ENCODE measurements at regions not wholly inside any gene's neighbourhood (a gene's known extent, or its start where the extent isn't known, plus 50 kb on each side); places are given as distances from the start of the nearest gene placed in this dataset.

DNA sequence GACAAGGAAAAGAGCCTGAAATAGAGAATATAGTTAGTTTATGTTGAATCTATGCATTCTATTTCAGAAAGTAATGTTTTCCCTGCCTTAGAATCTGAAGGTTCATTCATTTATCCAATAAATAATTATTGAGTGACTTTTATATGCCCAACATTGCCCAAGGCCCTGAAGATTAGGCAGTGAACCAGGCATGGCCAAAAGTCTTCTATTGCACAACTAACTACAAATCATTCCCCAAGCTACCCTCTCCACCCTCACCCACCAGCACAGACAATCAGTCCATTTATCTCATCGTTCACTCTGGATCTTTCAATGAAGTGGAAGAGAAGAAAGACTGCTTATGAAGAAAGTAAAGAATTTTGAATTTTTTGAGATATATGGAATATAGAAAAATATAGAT, 268.4 kb downstream of the PLK2 start:
- Histone ChIP-seq H3K36me3 (no peaks in the 10 kb centered on the region), H3K9me3 (replicated peaks) (peaks cover 7% of the 10 kb centered on the region), H3K4me3 (no peak overlapping the region), H3K27ac (replicated peaks) (no peak overlapping the region), H3K4me1 (peaks cover 16% of the 10 kb centered on the region), H3K27me3 (ENCODE audit: low read depth) (no peaks in the 10 kb centered on the region)
- no peak for TF ChIP-seq CTCF (IDR thresholded peaks at IDR 0.05; ENCODE audit: borderline replicate concordance)
- DNase-seq: no peak
- intact Hi-C loops (cut with micrococcal nuclease): no loop called here

GRCh38 chr5:58188262-58188651, 271.6 kb downstream of the PLK2 start:
- H3K27me3 ChIP-seq (ENCODE audit: low read depth): no peaks in the 10 kb centered on the region
- DNase-seq: no peak
- H3K36me3 ChIP-seq: no peaks in the 10 kb centered on the region
- peak; percentile 21 for TF ChIP-seq CTCF (IDR thresholded peaks at IDR 0.05; ENCODE audit: borderline replicate concordance)
- H3K9me3 ChIP-seq (replicated peaks): no peaks in the 10 kb centered on the region
- H3K4me3 ChIP-seq: no peak overlapping the region
- H3K4me1 ChIP-seq: peaks cover 18% of the 10 kb centered on the region
- intact Hi-C loops (cut with micrococcal nuclease): no loop called here
- H3K27ac ChIP-seq (replicated peaks): peak overlapping the region; percentile 36

- Histone ChIP-seq H3K27me3 (ENCODE audit: low read depth) (no peaks in the 10 kb centered on the region), H3K9me3 (replicated peaks) (no peaks in the 10 kb centered on the region), H3K27ac (replicated peaks) (peak overlapping the region; percentile 36), H3K4me3 (no peak overlapping the region), H3K4me1 (peaks cover 22% of the 10 kb centered on the region), H3K36me3 (no peaks in the 10 kb centered on the region)
- no peak for TF ChIP-seq CTCF (IDR thresholded peaks at IDR 0.05; ENCODE audit: borderline replicate concordance)
- no peak for DNase-seq
- intact Hi-C loops (cut with micrococcal nuclease): no loop called here
These were observed 272.2 kb downstream of the PLK2 start for GRCh38 chr5:58187432-58188261.

GRCh38 chr5:58185801-58186200, 274.1 kb downstream of the PLK2 start:
- Histone ChIP-seq H3K27me3 (ENCODE audit: low read depth) (no peaks in the 10 kb centered on the region), H3K27ac (replicated peaks) (no peak overlapping the region), H3K4me1 (peaks cover 32% of the 10 kb centered on the region), H3K9me3 (replicated peaks) (no peaks in the 10 kb centered on the region), H3K4me3 (no peak overlapping the region), H3K36me3 (no peaks in the 10 kb centered on the region)
- intact Hi-C loops (cut with micrococcal nuclease): no loop called here
- no peak for TF ChIP-seq CTCF (IDR thresholded peaks at IDR 0.05; ENCODE audit: borderline replicate concordance)
- DNase-seq: no peak

- intact Hi-C loops (cut with micrococcal nuclease): no loop called here
- Histone ChIP-seq H3K4me1 (peaks cover 32% of the 10 kb centered on the region), H3K4me3 (no peak overlapping the region), H3K27me3 (ENCODE audit: low read depth) (no peaks in the 10 kb centered on the region), H3K36me3 (no peaks in the 10 kb centered on the region), H3K27ac (replicated peaks) (no peak overlapping the region), H3K9me3 (replicated peaks) (no peaks in the 10 kb centered on the region)
- no peak for TF ChIP-seq CTCF (IDR thresholded peaks at IDR 0.05; ENCODE audit: borderline replicate concordance)
- no peak for DNase-seq
These were observed 274.5 kb downstream of the PLK2 start for GRCh38 chr5:58185397-58185796.
